RWPE2 (cell line): ENCODE measurements at regions not wholly inside any gene's neighbourhood (a gene's known extent, or its start where the extent isn't known, plus 50 kb on each side); places are given as distances from the start of the nearest gene placed in this dataset.

ENCODE experiments used
- ATAC-seq: fragments of 200-7000 bp; cut with Tn5 transposase; 3 replicates; pipeline ENCODE4 v1.9.1; 2021; ENCODE audit warnings: low read depth
- DNase-seq: peaks from one replicate; pipeline ENCODE4 v3.0.0-alpha.2; 2020; ENCODE audit warnings: low spot score
- H3K27ac ChIP-seq: fragments of 450-650 bp; 2 replicates; pipeline ENCODE4 v1.5.1; 2017; ENCODE audit warnings: mild to moderate bottlenecking; ENCODE audit not compliant: poor library complexity, severe bottlenecking
- H3K27me3 ChIP-seq: fragments of 250-450 bp; sonication (Bioruptor Pico); 2 replicates; pipeline ENCODE4 v1.5.1; 2021; ENCODE audit warnings: mild to moderate bottlenecking, moderate library complexity; ENCODE audit not compliant: insufficient read depth, poor library complexity, severe bottlenecking
- H3K36me3 ChIP-seq: fragments of 250-450 bp; sonication (Bioruptor Pico); 2 replicates; pipeline ENCODE4 v1.5.1; 2020; ENCODE audit warnings: low read depth, mild to moderate bottlenecking, moderate library complexity
- H3K4me1 ChIP-seq: fragments of 250-450 bp; sonication (Bioruptor Pico); 2 replicates; pipeline ENCODE4 v1.5.1; 2021; ENCODE audit warnings: mild to moderate bottlenecking, moderate library complexity; ENCODE audit not compliant: insufficient read depth, poor library complexity, severe bottlenecking
- H3K4me3 ChIP-seq: fragments of 250-450 bp; sonication (Bioruptor Pico); 2 replicates; pipeline ENCODE4 v1.5.1; 2021; ENCODE audit warnings: mild to moderate bottlenecking, moderate library complexity; ENCODE audit not compliant: severe bottlenecking
- H3K9me3 ChIP-seq: fragments of 250-450 bp; sonication (Bioruptor Pico); 2 replicates; pipeline ENCODE4 v1.5.1; 2021; ENCODE audit warnings: mild to moderate bottlenecking, moderate library complexity; ENCODE audit not compliant: severe bottlenecking
- CTCF ChIP-seq: fragments of 450-650 bp; IDR thresholded peaks from one replicate; pipeline ENCODE4 v1.5.1; 2017; ENCODE audit warnings: mild to moderate bottlenecking, moderate library complexity; ENCODE audit not compliant: poor library complexity, severe bottlenecking

- no peak overlapping the region for H3K4me3 ChIP-seq
- no peak for DNase-seq
- H3K27me3 ChIP-seq, result no peaks in the 10 kb centered on the region
- no peak for ATAC-seq
- no peak for TF ChIP-seq CTCF
- no peak overlapping the region for H3K27ac ChIP-seq
- no peaks in the 10 kb centered on the region for H3K36me3 ChIP-seq
- no peaks in the 10 kb centered on the region for H3K4me1 ChIP-seq
- H3K9me3 ChIP-seq, result no peaks in the 10 kb centered on the region
These were observed 192.7 kb downstream of the SEC23IP start for GRCh38 chr10:120085096-120085796.

GRCh38 chr10:120086066-120086465 lies 193.5 kb downstream of the SEC23IP start:
- Histone ChIP-seq H3K36me3 (no peaks in the 10 kb centered on the region), H3K27me3 (no peaks in the 10 kb centered on the region), H3K9me3 (no peaks in the 10 kb centered on the region), H3K27ac (no peak overlapping the region), H3K4me1 (no peaks in the 10 kb centered on the region), H3K4me3 (no peak overlapping the region)
- DNase-seq (no peak), ATAC-seq (no peak)
- TF ChIP-seq CTCF, result no peak

- H3K9me3 ChIP-seq, result no peaks in the 10 kb centered on the region
- no peaks in the 10 kb centered on the region for H3K27me3 ChIP-seq
- DNase-seq (no peak), ATAC-seq (no peak)
- no peak overlapping the region for H3K27ac ChIP-seq
- H3K4me1 ChIP-seq, result no peaks in the 10 kb centered on the region
- no peaks in the 10 kb centered on the region for H3K36me3 ChIP-seq
- H3K4me3 ChIP-seq, result no peak overlapping the region
- no peak for TF ChIP-seq CTCF
These were observed 194.6 kb downstream of the SEC23IP start for GRCh38 chr10:120087109-120087508.

GRCh38 chr10:120095875-120096274 lies 203.3 kb downstream of the SEC23IP start:
- Histone ChIP-seq H3K4me1 (no peaks in the 10 kb centered on the region), H3K27me3 (peaks cover 3% of the 10 kb centered on the region), H3K9me3 (no peaks in the 10 kb centered on the region), H3K27ac (no peak overlapping the region), H3K4me3 (no peak overlapping the region), H3K36me3 (no peaks in the 10 kb centered on the region)
- ATAC-seq, result no peak
- TF ChIP-seq CTCF, result no peak
- no peak for DNase-seq

GRCh38 chr10:120097766-120098165 lies 205.2 kb downstream of the SEC23IP start:
- H3K4me1 ChIP-seq, result no peaks in the 10 kb centered on the region

More at GRCh38 chr10:120097766-120098165, 205.2 kb downstream of the SEC23IP start:
- H3K27ac ChIP-seq, result no peak overlapping the region
- DNase-seq (no peak), ATAC-seq (no peak)
- no peak for TF ChIP-seq CTCF
- H3K27me3 ChIP-seq, result peaks cover 6% of the 10 kb centered on the region
- H3K9me3 ChIP-seq, result no peaks in the 10 kb centered on the region
- H3K4me3 ChIP-seq, result no peak overlapping the region
- no peaks in the 10 kb centered on the region for H3K36me3 ChIP-seq
